Ovary (tissue), 3 donors: ENCODE measurements at regions not wholly inside any gene's neighbourhood (a gene's known extent, or its start where the extent isn't known, plus 50 kb on each side); places are given as distances from the start of the nearest gene placed in this dataset.

ENCODE experiments used
- EP300 ChIP-seq: sonication (generic); formaldehyde crosslinking; IDR thresholded peaks from one replicate; pipeline ENCODE4 v1.6.1; 2017; ENCODE audit warnings: antibody characterized with exemption
- POLR2A ChIP-seq: fragments of 450-650 bp; IDR thresholded peaks from one replicate; pipeline ENCODE4 v1.6.1; 2017; ENCODE audit warnings: antibody characterized with exemption, mild to moderate bottlenecking, moderate library complexity
- TF ChIP-seq, protein P1 (sequence below), 3 donors: fragments of 450-650 bp in 2 of 3; fragments of 200-600 bp in 1 of 3; IDR thresholded peaks; one replicate each; pipeline versions ENCODE4 v1.5.1 to v1.8.0; 2016 to 2022; ENCODE audit warnings: antibody characterized with exemption in 3 of 3, mild to moderate bottlenecking in 1 of 3
- donor health status: DM: no; HTN: no; CAD: no.

DNA sequence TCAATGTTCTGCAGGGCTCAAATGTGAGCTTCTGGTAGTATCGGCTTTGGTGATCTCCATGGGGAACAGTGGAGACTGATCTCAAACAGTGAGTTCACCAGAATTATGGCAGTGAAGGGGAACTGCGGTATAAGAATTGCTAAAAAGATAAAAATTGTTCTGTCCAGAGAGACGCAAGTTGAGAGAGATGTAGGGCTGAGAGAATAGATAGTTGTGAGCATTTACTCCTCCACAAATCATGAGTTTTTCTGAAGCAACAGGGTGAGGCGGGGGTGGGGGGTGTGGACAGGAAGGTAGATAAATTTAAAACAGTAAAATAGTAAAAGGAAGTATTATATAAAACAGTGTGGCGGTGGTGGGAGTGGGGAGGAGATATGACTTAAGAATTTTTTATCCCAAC, 98.6 kb upstream of the NEDD9 start:
- TF ChIP-seq POLR2A = no peak
- TF ChIP-seq, protein P1, sequence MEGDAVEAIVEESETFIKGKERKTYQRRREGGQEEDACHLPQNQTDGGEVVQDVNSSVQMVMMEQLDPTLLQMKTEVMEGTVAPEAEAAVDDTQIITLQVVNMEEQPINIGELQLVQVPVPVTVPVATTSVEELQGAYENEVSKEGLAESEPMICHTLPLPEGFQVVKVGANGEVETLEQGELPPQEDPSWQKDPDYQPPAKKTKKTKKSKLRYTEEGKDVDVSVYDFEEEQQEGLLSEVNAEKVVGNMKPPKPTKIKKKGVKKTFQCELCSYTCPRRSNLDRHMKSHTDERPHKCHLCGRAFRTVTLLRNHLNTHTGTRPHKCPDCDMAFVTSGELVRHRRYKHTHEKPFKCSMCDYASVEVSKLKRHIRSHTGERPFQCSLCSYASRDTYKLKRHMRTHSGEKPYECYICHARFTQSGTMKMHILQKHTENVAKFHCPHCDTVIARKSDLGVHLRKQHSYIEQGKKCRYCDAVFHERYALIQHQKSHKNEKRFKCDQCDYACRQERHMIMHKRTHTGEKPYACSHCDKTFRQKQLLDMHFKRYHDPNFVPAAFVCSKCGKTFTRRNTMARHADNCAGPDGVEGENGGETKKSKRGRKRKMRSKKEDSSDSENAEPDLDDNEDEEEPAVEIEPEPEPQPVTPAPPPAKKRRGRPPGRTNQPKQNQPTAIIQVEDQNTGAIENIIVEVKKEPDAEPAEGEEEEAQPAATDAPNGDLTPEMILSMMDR (IDR thresholded peaks at IDR 0.05) = no peak
- no peak for TF ChIP-seq EP300
